Forelimb muscle (tissue), 1 donor: ENCODE measurements at regions not wholly inside any gene's neighbourhood (a gene's known extent, or its start where the extent isn't known, plus 50 kb on each side); places are given as distances from the start of the nearest gene placed in this dataset.
"Not testable (repeated sequence)": the region's sequence is repeated elsewhere in the genome, so short reads cannot be mapped to it uniquely, and the experiment has no call there.

Experiments
- DNase-seq: peaks from one replicate; pipeline ENCODE4 v3.0.0-alpha.2; 2013; ENCODE audit warnings: low read depth

- no peak for DNase-seq
These were observed 59.3 kb downstream of the BTBD3 start for GRCh38 chr20:11976966-11977365.

DNA sequence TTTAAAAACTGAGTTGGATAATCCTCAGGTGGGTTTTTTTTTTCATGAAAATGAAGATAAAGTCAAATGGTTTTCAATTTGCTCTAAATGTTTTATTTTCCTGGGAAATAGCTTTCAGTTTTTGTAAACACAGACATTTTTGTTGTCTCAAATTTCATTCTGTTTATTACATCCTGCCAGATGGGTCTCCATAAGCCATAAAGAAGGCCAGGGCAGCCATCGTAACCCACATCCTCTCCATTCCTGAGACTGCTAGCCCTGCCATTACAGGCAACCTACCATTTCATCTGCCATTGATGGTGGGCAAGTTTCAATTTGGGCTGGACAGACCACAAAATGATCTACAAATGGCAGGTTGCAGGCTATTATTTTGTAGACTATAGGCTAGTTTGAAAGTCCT, 60.8 kb downstream of the BTBD3 start:
- no peak for DNase-seq

DNA sequence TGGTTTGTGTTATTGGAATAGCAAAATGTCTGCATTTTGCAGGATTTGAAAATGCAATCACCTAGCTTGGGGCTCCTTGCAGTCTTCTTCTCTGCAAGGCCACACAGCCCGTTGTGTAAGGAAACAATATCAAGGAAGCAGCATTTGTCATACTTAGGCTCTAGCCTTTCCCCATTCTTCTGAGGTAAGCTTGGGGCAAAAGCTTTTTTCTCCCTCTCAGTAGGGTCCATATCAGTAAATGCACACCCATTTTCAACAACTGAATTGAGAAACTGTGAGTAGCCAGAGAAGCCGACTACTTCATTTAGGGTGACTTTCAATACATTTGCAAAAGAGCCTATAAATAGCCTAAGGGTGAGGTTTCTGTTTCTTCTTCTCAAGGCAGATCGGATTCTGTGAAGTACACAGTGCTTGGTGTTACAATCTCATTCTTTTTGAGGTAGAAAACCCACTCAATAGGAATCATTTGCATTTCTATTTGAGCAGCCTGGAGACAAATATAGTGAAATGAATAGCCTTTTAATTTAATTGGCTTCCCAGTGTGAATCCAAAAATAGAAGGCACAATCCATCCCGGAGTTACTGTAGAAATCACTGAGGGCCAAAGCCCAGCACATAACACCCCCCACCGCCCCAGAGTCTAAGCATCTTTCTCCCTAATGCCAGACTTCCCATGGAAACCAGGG, 61.8 kb downstream of the BTBD3 start:
- DNase-seq: no peak

- no peak for DNase-seq
These were observed 62.6 kb downstream of the BTBD3 start for GRCh38 chr20:11980263-11980662.

- DNase-seq: no peak
These were observed 63.8 kb downstream of the BTBD3 start for GRCh38 chr20:11981366-11981947.

- DNase-seq: no peak
These were observed 64.7 kb downstream of the BTBD3 start for GRCh38 chr20:11982289-11982954.

DNA sequence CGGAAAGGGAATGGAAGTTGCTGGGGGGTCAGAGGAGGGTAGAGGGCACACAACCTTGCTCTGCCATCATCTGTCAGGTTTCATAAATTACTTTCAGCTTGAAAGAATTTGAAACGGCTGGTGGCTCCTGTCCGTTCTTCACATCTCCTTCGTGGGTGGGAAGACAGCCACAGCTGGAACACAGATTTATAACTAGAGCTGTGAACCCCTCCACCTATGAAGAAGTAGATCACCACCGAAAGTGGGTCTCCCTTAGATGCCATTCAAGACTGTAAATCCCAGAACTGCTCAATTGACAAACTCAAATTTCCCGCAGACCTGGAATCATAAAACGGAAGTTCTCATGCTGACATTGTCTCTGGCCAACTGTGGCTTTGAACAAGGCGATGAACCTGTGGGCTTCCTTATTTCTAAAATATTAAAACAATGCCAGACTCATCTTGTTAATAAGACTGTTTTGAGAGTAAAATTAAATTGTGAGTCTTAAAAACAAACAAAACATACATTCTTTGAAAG, 65.3 kb downstream of the BTBD3 start:
- DNase-seq: no peak

DNA sequence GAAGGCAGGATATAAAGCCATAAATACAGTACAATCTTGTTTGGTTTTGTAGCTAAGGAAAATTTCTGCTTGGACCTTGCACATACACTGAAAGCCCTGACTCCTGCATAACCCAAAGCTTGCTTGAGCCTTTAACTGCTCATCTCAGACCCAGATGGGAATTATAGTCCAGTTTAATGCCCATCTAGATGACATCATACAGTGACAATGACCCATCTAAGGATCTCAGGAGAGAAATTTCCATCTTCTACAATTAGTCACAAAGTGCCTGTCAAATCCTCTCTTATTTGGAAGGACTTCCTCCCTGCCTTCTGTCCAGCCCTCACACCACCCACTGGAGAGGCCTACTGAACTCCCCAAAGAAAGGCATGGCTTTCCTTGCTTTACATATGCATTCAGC, 69.3 kb downstream of the BTBD3 start:
- no peak for DNase-seq

DNA sequence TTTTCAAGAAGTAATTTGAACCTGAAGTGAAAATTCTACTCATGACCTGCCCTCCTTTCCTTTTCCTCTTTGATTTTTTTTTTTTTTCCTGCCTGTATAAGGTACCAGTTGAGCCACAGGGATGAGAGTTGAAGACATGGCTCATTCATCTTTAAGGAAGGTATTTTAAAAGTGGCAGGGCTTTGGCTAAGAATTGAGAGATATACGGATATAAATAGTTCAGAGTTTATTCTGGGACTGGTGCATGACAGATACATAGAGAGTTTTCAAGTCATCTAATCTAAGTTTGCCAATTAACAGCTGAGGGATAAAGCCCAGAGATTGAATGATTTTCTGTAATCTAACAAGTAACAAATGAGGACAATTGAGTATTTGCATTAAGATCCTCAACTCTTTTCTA, 69.8 kb downstream of the BTBD3 start:
- no peak for DNase-seq

DNA sequence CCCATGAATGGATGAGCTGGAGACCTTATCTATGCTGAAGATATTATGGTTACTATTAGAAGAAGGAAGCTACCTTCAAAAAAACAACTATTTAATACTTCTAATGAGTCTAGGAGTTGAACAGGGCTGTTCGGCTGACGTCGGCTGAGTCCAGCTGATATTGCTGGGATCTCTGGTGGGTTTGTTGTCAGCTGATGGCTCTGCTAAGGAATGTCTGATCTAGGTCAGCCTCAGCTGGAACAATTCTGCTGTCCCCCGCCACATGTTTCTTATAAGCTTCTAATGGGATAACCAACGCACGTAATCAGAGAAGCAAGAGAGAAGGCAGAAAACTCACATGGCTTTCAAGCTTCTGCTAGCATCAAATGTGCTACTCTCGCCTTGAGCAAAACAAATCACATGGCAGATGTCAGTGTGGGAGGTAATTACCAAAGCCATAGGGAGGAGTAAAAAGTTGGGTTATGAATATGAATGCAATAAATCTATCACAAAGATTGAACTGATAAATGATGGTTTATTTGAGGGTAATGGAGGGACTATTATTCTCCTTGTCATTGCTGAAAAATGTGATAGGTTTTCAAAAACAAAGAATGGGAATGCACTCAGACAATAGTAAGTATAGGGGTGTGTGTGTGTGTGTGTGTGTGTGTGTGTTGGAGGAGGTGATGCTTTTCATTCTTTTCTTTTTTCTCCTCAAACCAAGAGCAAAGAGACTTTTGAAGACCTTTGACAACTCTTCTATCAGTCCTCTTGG, 71.5 kb downstream of the BTBD3 start:
- DNase-seq: no peak

- no peak for DNase-seq
These were observed 74.7 kb downstream of the BTBD3 start for GRCh38 chr20:11992426-11992825.

- DNase-seq: no peak
These were observed 76.3 kb downstream of the BTBD3 start for GRCh38 chr20:11993886-11994461.

DNA sequence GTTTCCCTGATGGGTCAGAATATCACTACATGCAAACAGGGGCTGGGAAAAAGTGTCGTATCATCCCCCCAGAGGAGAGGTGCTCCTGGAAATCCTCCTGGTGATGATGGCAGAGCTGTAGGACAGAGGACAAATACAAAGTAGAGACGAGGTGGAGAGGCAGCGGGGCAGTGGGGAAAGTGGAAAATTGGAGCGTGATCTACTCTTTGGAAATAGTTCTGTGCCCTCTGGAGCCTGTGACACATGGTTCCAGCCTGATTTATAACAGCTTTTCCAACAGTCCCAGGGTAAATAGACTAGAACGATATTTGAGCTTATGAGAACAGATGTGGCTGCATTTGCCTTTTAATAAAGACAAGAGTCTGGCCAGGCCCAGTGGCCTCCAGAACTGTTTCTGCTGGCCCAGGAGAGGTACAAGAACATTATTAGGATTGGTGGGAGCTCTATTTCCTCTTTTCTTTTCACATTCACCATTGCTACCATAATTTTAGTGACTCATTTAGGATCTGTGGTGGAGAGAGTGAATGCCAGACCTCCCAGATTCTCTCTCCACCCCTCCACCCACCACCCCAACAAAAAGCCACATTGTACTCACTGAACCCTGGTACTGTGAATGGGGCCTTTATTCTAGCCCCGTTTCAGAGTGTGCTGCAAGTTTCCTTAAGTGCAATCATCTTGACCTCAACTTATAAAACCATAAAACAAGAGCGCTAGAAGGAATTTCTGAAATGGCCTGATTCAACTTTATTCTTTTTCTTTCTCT, 78.3 kb downstream of the BTBD3 start:
- DNase-seq: no peak

- not testable (repeated sequence) for DNase-seq
These were observed 87.1 kb downstream of the BTBD3 start for GRCh38 chr20:12004776-12005175.

DNA sequence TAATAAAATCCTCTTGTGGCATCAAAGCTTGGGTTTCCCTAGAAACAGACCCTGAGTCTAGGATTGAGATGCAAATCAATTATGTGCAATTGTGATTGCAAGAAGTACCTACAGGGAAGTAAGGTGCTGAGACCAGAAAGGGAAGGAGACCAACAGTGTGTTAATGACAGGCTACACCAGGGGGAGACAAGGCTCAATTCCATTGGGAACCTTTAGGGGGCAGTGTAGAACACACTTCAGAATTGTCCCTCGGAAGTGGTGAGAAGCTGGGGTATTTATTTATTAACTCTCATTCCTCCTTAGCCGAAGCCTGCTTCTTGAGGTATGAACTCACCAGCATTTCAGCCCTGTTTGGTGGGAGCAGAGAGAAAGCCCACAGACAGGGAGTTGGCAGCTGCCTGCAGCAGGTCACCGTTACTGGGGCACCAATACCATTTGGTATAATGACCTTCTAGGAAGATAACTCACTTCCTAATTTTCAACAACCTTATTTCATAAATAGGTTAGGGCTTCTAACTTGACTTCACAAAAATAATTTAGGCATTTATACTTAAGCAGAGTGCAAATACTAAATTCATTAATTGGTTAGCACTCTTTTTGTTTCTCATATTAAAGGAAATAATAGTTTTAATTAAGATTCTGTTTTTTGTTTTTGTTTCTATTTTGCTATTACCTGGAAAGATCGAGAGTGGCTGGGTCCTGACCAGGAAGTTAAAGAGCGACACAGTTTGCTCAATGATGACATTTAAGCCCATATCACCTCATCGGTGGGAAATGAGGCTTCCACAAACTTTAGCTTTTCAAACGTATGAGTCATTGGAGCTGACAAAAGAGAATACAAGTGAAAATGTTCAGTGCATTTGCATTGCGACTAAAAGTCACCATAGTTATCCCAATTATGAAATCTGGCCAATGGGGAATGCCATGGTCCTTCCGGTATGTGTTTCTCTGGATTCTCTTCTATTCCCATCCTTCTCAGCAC, 94.8 kb downstream of the BTBD3 start:
- no peak for DNase-seq

DNA sequence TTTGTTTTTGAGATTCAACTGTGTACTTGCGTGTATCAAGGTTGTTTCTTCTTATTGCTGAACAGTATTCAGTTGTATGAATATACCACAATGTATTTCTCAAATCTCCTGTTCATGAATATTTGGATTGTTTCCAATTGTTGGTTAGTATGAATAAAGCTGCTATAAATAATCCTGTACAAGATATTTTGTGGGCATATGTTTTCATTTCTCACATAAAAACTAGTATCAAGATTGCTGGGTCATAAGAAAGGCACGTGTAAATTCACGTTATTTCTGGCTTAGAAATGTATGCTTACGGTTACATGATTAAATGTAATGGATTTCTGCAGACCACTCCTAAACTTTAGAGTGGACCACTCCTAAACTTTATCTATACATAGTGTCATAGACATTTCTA, 96.6 kb downstream of the BTBD3 start:
- no peak for DNase-seq

DNA sequence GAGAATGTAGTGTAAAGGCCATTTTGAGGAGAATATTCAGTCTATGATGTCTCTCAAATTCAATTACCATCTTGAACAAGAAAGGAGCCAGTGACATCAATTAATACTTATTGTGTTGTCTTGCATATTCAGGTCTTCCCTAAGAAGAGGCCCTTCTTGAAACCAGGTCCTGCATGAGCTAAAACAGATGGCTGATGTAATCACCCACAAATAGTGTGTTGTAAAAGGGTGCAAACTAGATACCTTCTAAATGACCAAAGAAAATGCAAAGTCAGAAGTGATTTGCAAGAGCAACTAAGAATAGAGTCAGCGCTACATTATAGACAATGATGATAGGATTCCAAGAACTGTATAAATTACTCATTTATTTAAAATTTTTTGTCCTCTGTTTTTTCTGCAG, 97.0 kb downstream of the BTBD3 start:
- DNase-seq: no peak

GRCh38 chr20:12016291-12016690, 98.6 kb downstream of the BTBD3 start:
- DNase-seq: no peak

GRCh38 chr20:12019715-12020114, 102.0 kb downstream of the BTBD3 start:
- DNase-seq: no peak

GRCh38 chr20:12020846-12021245, 103.2 kb downstream of the BTBD3 start:
- DNase-seq: no peak
